PC-3 (cell line): ENCODE measurements at regions not wholly inside any gene's neighbourhood (a gene's known extent, or its start where the extent isn't known, plus 50 kb on each side); places are given as distances from the start of the nearest gene placed in this dataset.

Source experiments
- ATAC-seq: fragments of 200-7000 bp; cut with Tn5 transposase; 2 replicates; pipeline ENCODE4 v1.9.1; 2020; ENCODE audit warnings: mild to moderate bottlenecking, moderate library complexity
- BruUV-seq: library from RNA; stranded (reverse); fragments of 400-500 nt; replicated peaks from 2 replicates; lab custom pipeline; 2021; lab: Mats Ljungman, UMichigan
- CTCF ChIA-PET: fragments of 300-600 bp; sonication (Branson Sonifier 250); formaldehyde crosslinking; loops from one replicate; lab custom pipeline; 2022; ENCODE audit warnings: antibody characterized with exemption; lab: Charles Lee
- POLR2A ChIA-PET: fragments of 300-600 bp; sonication (Branson Sonifier 250); formaldehyde crosslinking; loops from one replicate; lab custom pipeline; 2022; ENCODE audit warnings: antibody characterized with exemption; ENCODE audit not compliant: unreplicated experiment; lab: Charles Lee
- DNase-seq: peaks from one replicate; pipeline ENCODE4 v3.0.0-alpha.2; 2015
- H2AFZ ChIP-seq: fragments of 300-600 bp; sonication (generic); 2 replicates; pipeline ENCODE4 v1.6.0; 2016; ENCODE audit warnings: antibody characterized with exemption, low read length
- H3F3A ChIP-seq: fragments of 300-600 bp; sonication (generic); one replicate; pipeline ENCODE4 v1.6.0; 2017; ENCODE audit warnings: antibody characterized with exemption, low read length, control low read depth, mild to moderate bottlenecking; ENCODE audit not compliant: unreplicated experiment
- H3K27ac ChIP-seq: fragments of 300-600 bp; sonication (generic); 2 replicates; pipeline ENCODE4 v1.5.1; 2016; ENCODE audit warnings: mild to moderate bottlenecking, low read length
- H3K27me3 ChIP-seq: fragments of 300-600 bp; sonication (generic); 2 replicates; pipeline ENCODE4 v1.6.1; 2016; ENCODE audit warnings: low read length, mixed read lengths
- H3K36me3 ChIP-seq: fragments of 300-600 bp; sonication (generic); 2 replicates; pipeline ENCODE4 v1.6.1; 2016; ENCODE audit warnings: low read depth, mixed run types, low read length, mixed read lengths
- H3K4me1 ChIP-seq: fragments of 300-600 bp; sonication (generic); 2 replicates; pipeline ENCODE4 v1.5.1; 2016; ENCODE audit warnings: low read length; ENCODE audit not compliant: insufficient read depth
- H3K4me2 ChIP-seq: fragments of 300-600 bp; sonication (generic); 2 replicates; pipeline ENCODE4 v1.6.0; 2016; ENCODE audit warnings: low read length
- H3K4me3 ChIP-seq: fragments of 300-600 bp; sonication (generic); 2 replicates; pipeline ENCODE4 v1.5.1; 2016; ENCODE audit warnings: mild to moderate bottlenecking, low read length, mixed read lengths
- H3K79me2 ChIP-seq: fragments of 300-600 bp; sonication (generic); 2 replicates; pipeline ENCODE4 v1.6.1; 2017; ENCODE audit warnings: low read length, mixed read lengths
- H3K9ac ChIP-seq: fragments of 300-600 bp; sonication (generic); 2 replicates; pipeline ENCODE4 v1.6.0; 2016; ENCODE audit warnings: mild to moderate bottlenecking, low read length
- H3K9me2 ChIP-seq: fragments of 300-600 bp; sonication (generic); replicated peaks from 2 replicates; pipeline ENCODE4 v1.6.1; 2016; ENCODE audit warnings: mixed run types, low read length, mixed read lengths
- H3K9me3 ChIP-seq: fragments of 300-600 bp; sonication (generic); 2 replicates; pipeline ENCODE4 v1.6.1; 2016; ENCODE audit warnings: low read length, mixed read lengths
- H4K20me1 ChIP-seq: fragments of 300-600 bp; sonication (generic); 2 replicates; pipeline ENCODE4 v1.6.1; 2016; ENCODE audit warnings: low read length, mixed read lengths
- EZH2 ChIP-seq: fragments of 300-600 bp; sonication (generic); IDR thresholded peaks from one replicate; pipeline ENCODE4 v1.6.1; 2017; ENCODE audit warnings: antibody characterized with exemption, mild to moderate bottlenecking, low read length; ENCODE audit not compliant: unreplicated experiment
- EZH2phosphoT487 ChIP-seq: fragments of 300-600 bp; sonication (generic); IDR thresholded peaks from 2 replicates; pipeline ENCODE4 v1.6.1; 2018; ENCODE audit warnings: mild to moderate bottlenecking, antibody characterized with exemption, low read length, borderline replicate concordance
- intact Hi-C: fragments of 100-400 bp; cut with micrococcal nuclease; formaldehyde crosslinking; loops from 2 replicates; pipeline ENCODE4 v1.9.0; 2023
- TF ChIP-seq, protein P1 (sequence below): fragments of 300-600 bp; sonication (generic); conservative IDR thresholded peaks from 2 replicates; pipeline ENCODE4 v1.5.1; 2017; ENCODE audit warnings: antibody characterized with exemption, low read depth, mild to moderate bottlenecking, low read length

DNA sequence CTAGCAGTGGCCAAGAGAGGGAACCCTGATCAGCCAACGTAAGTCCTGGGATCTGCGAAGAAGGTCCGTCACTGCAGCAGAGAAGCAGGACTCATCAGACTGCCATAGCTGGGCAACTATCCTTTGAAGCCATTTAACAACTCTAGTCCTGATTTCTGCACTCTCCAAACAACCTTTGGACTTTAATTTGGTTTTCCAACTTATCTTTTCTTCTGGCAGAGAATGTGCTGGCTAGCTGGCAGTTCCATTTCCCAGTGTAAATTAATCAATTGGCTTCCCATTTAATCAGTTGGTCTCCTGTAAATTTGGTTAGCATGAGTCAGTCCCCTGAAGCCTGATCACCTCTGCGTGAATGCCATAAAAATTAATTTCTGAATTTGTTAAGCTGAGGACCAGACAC is 153.7 kb upstream of the GPR101 start:
- no peak for TF ChIP-seq EZH2
- no peak for TF ChIP-seq EZH2phosphoT487
- TF ChIP-seq, protein P1, sequence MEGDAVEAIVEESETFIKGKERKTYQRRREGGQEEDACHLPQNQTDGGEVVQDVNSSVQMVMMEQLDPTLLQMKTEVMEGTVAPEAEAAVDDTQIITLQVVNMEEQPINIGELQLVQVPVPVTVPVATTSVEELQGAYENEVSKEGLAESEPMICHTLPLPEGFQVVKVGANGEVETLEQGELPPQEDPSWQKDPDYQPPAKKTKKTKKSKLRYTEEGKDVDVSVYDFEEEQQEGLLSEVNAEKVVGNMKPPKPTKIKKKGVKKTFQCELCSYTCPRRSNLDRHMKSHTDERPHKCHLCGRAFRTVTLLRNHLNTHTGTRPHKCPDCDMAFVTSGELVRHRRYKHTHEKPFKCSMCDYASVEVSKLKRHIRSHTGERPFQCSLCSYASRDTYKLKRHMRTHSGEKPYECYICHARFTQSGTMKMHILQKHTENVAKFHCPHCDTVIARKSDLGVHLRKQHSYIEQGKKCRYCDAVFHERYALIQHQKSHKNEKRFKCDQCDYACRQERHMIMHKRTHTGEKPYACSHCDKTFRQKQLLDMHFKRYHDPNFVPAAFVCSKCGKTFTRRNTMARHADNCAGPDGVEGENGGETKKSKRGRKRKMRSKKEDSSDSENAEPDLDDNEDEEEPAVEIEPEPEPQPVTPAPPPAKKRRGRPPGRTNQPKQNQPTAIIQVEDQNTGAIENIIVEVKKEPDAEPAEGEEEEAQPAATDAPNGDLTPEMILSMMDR = no peak
- Histone ChIP-seq H2AFZ (no peak overlapping the region), H3K9me3 (no peaks in the 10 kb centered on the region), H3K27ac (no peak overlapping the region), H3F3A (no peaks in the 10 kb centered on the region), H3K36me3 (no peaks in the 10 kb centered on the region), H3K4me2 (no peak overlapping the region), H3K9me2 (no peaks in the 10 kb centered on the region), H4K20me1 (no peaks in the 10 kb centered on the region), H3K4me1 (no peaks in the 10 kb centered on the region), H3K9ac (no peak overlapping the region), H3K79me2 (no peaks in the 10 kb centered on the region), H3K4me3 (no peak overlapping the region), H3K27me3 (no peaks in the 10 kb centered on the region)
- DNase-seq (no peak), ATAC-seq (no peak)
- ChIA-PET CTCF (no interaction called here), POLR2A (no interaction called here)
- intact Hi-C loops = no loop called here
- BruUV-seq = no TSS peak

DNA sequence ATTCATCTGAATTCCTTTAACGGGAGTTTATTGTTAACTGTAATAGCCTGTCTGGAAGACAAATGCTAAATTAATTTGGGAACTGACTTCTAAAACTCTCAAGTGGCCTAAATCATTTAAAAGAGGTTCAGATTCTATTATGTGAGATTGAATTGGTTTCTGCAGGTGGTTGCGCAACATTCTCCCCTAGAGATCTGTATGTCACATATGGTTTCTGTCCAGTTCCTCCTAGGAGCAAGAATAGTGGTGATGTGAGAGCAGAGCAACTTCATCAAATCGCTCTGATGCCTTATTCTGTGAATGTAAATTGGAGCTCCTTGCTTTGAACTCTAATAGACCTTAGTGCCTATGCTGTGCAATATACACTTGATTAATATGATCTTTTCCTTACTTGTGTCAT is 144.6 kb upstream of the GPR101 start:
- Histone ChIP-seq H3K27ac (no peak overlapping the region), H3K79me2 (no peaks in the 10 kb centered on the region), H3F3A (no peaks in the 10 kb centered on the region), H3K4me1 (peaks cover 4% of the 10 kb centered on the region; the same call in 1 of the 2 replicates), H3K9ac (no peak overlapping the region), H2AFZ (no peak overlapping the region), H3K4me2 (no peak overlapping the region), H3K9me3 (no peaks in the 10 kb centered on the region), H3K27me3 (0 out of 2 replicates have a peak, but pooled peaks cover 5% of the 10 kb centered on the region), H4K20me1 (no peaks in the 10 kb centered on the region), H3K36me3 (no peaks in the 10 kb centered on the region), H3K4me3 (no peak overlapping the region), H3K9me2 (no peaks in the 10 kb centered on the region)
- BruUV-seq = no TSS peak
- TF ChIP-seq EZH2phosphoT487 = no peak
- no peak for TF ChIP-seq EZH2
- TF ChIP-seq, protein P1 = no peak
- no peak for ATAC-seq
- POLR2A ChIA-PET = no interaction called here
- CTCF ChIA-PET = no interaction called here
- no peak for DNase-seq
- intact Hi-C loops = no loop called here

DNA sequence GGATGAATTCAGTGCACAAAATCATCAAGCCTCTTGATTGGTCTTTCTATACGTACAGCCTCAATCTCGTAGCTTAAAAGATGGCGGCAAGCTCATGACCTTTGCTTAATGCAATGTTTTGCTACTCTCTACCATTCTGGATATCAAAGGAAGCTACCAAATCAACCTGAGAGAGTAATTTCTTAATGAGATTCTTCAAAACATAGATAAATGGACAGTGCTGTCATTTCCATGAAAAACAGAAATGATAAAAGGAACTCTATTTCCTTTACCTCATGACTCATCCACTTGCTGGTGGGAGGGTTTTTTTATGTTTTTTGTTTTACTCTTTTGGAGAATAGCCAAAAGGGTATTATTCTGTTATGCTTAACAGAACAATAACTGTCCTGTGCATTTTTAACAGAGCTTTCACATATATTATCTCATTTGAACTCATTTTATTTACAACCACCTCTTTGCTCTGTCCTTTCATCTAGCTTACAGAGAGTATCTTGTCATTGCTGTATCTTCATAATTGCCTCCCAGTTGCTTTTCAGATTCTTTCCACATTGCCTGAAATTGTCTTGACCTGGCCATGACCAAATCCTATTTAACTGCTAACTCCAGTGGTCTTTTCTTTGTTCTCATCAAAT is 138.6 kb upstream of the GPR101 start:
- Histone ChIP-seq H3K9ac (no peak overlapping the region), H3K9me3 (no peaks in the 10 kb centered on the region), H3K4me1 (no peaks in the 10 kb centered on the region), H3F3A (no peaks in the 10 kb centered on the region), H2AFZ (no peak overlapping the region), H3K4me2 (no peak overlapping the region), H3K27ac (no peak overlapping the region), H3K4me3 (no peak overlapping the region), H3K79me2 (no peaks in the 10 kb centered on the region), H3K27me3 (no peaks in the 10 kb centered on the region; the same call in 1 of the 2 replicates), H3K36me3 (no peaks in the 10 kb centered on the region), H4K20me1 (no peaks in the 10 kb centered on the region), H3K9me2 (no peaks in the 10 kb centered on the region)
- TF ChIP-seq EZH2 = no peak
- TF ChIP-seq, protein P1 = no peak
- TF ChIP-seq EZH2phosphoT487 = no peak
- ATAC-seq (no peak), DNase-seq (no peak)
- intact Hi-C loops = no loop called here
- ChIA-PET CTCF (no interaction called here), POLR2A (no interaction called here)
- BruUV-seq = no TSS peak
